Thyroid gland (tissue), 4 donors: ENCODE measurements at regions not wholly inside any gene's neighbourhood (a gene's known extent, or its start where the extent isn't known, plus 50 kb on each side); places are given as distances from the start of the nearest gene placed in this dataset.

Source experiments
- DNase-seq, 2 donors: peaks; one replicate each; pipeline ENCODE4 v3.0.0-alpha.2; 2019
- H3K27ac ChIP-seq, 3 donors: fragments of 200-600 bp; sonication (generic); 1 replicate in 2 of 3; 2 replicates in 1 of 3; pipeline ENCODE4 v1.5.1; 2016 to 2019; ENCODE audit warnings: mild to moderate bottlenecking in 1 of 3, moderate library complexity in 1 of 3
- H3K27me3 ChIP-seq: fragments of 200-600 bp; sonication (generic); one replicate; pipeline ENCODE4 v1.5.1; 2019
- H3K36me3 ChIP-seq, 2 donors: fragments of 200-600 bp; sonication (generic); one replicate each; pipeline ENCODE4 v1.5.1; 2016 to 2019
- H3K4me1 ChIP-seq, 2 donors: fragments of 200-600 bp; sonication (generic); one replicate each; pipeline ENCODE4 v1.5.1; 2017 to 2019
- H3K4me3 ChIP-seq, 3 donors: fragments of 200-600 bp; sonication (generic); replicated peaks in 1 of 3; 1 replicate in 2 of 3; 2 replicates in 1 of 3; pipeline ENCODE4 v1.5.1; 2016; ENCODE audit warnings: mild to moderate bottlenecking in 1 of 3
- H3K9me3 ChIP-seq: fragments of 200-600 bp; sonication (generic); one replicate; pipeline ENCODE4 v1.5.1; 2017
- POLR2A ChIP-seq, 2 donors: fragments of 450-650 bp; IDR thresholded peaks; one replicate each; pipeline ENCODE4 v1.6.1; 2017; ENCODE audit warnings: antibody characterized with exemption in 2 of 2, mild to moderate bottlenecking in 2 of 2, moderate library complexity in 1 of 2
- WGBS, 2 donors: methylation state at CpG; one replicate each; pipeline ENCODE4 v1.1.5; 2017; 5-methylcytosine and 5-hydroxymethylcytosine counted together
- intact Hi-C: fragments of 100-400 bp; cut with DNase I; formaldehyde crosslinking; loops from one replicate; pipeline ENCODE4 v1.15.1; 2023
- TF ChIP-seq, protein P1 (sequence below), 6 experiments: fragments of 200-600 bp in 3 of 6; fragments of 450-650 bp in 3 of 6; sonication (generic) in 3 of 6; IDR thresholded peaks; one replicate each; pipeline ENCODE4 v1.5.1; 2016 to 2019; ENCODE audit warnings: antibody characterized with exemption in 6 of 6, mild to moderate bottlenecking in 2 of 6, inconsistent platforms in 1 of 6, moderate library complexity in 1 of 6

DNA sequence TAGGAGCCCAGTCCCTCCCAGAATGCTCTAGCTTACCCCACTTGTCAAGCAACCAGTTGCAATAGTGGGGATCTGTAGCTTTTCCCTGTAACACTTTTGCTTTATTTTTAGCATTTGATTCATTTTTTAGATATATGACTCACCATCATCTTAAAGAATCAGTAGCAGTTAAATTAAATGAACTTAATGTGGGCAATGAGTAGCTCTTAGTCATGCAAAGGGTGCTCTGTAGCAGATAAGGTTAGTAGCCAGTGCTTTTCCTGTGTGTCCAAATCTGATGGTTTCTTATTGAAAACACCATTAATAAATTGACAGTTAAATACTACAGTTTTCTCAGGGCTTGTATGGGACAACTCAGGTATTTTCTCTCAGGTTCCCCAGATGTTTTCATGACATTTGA, 311.8 kb downstream of the RERGL start:
- H3K27me3 ChIP-seq, result no peaks in the 10 kb centered on the region
- no peaks in the 10 kb centered on the region for H3K36me3 ChIP-seq
- H3K27ac ChIP-seq, result no peak overlapping the region
- H3K4me3 ChIP-seq, result no peak overlapping the region
- no peak for DNase-seq
- TF ChIP-seq POLR2A (IDR thresholded peaks at IDR 0.05), result no peak
- TF ChIP-seq, protein P1, sequence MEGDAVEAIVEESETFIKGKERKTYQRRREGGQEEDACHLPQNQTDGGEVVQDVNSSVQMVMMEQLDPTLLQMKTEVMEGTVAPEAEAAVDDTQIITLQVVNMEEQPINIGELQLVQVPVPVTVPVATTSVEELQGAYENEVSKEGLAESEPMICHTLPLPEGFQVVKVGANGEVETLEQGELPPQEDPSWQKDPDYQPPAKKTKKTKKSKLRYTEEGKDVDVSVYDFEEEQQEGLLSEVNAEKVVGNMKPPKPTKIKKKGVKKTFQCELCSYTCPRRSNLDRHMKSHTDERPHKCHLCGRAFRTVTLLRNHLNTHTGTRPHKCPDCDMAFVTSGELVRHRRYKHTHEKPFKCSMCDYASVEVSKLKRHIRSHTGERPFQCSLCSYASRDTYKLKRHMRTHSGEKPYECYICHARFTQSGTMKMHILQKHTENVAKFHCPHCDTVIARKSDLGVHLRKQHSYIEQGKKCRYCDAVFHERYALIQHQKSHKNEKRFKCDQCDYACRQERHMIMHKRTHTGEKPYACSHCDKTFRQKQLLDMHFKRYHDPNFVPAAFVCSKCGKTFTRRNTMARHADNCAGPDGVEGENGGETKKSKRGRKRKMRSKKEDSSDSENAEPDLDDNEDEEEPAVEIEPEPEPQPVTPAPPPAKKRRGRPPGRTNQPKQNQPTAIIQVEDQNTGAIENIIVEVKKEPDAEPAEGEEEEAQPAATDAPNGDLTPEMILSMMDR (IDR thresholded peaks at IDR 0.05), result no peak
- no peaks in the 10 kb centered on the region for H3K9me3 ChIP-seq
- H3K4me1 ChIP-seq, result no peaks in the 10 kb centered on the region
- intact Hi-C loops, result loop anchor here (5.0 kb wide), 1 partner anchor 89 kb away; no protein-coding TSS in a partner anchor

DNA sequence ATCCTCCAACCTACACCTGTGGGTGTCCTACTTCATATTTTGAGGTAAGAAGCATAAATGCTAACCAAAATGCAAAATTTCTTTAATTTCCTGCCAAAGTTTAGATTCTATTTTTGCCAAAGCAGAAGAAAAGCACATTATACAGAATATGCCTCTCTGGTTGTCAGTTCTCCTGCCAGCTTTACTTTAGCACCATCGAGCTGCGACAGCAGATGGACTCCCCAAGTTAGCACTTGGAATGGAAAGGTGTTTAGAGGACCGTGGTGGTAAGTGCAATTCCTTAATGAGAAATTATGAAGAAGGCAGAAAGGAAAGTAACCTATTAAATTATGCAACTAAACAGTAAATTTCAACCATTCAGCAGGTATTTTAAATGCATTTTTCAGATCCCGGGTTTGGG, 326.6 kb downstream of the RERGL start:
- 88 to 94% methylated on average over 4 of the region's 4 CpGs for WGBS, 2 donors
- H3K27ac ChIP-seq, result no peak overlapping the region
- no peaks in the 10 kb centered on the region for H3K4me1 ChIP-seq
- H3K9me3 ChIP-seq, result no peaks in the 10 kb centered on the region
- no peaks in the 10 kb centered on the region for H3K36me3 ChIP-seq
- TF ChIP-seq, protein P1 (IDR thresholded peaks at IDR 0.05), result no peak
- TF ChIP-seq POLR2A (IDR thresholded peaks at IDR 0.05), result no peak
- intact Hi-C loops, result loop anchor here (5.0 kb wide), 1 partner anchor 89 kb away; no protein-coding TSS in a partner anchor
- H3K4me3 ChIP-seq, result no peak overlapping the region
- no peak for DNase-seq
- no peaks in the 10 kb centered on the region for H3K27me3 ChIP-seq

GRCh38 chr12:17759982-17760381, 330.0 kb downstream of the RERGL start:
- Histone ChIP-seq H3K4me3 (no peak overlapping the region), H3K36me3 (no peaks in the 10 kb centered on the region), H3K27ac (no peak overlapping the region), H3K4me1 (no peaks in the 10 kb centered on the region), H3K9me3 (no peaks in the 10 kb centered on the region), H3K27me3 (no peaks in the 10 kb centered on the region)
- intact Hi-C loops, result loop anchor here (5.0 kb wide), 1 partner anchor 92 kb away; no protein-coding TSS in a partner anchor
- TF ChIP-seq POLR2A (IDR thresholded peaks at IDR 0.05), result no peak
- TF ChIP-seq, protein P1 (IDR thresholded peaks at IDR 0.05), result no peak
- WGBS, 2 donors, result 86 to 89% methylated on average over 6 to 8 of the region's 8 CpGs
- no peak for DNase-seq
